Breast epithelium (tissue), 3 donors: ENCODE measurements at regions not wholly inside any gene's neighbourhood (a gene's known extent, or its start where the extent isn't known, plus 50 kb on each side); places are given as distances from the start of the nearest gene placed in this dataset.

Experiments
- CTCF ChIP-seq, 3 donors: fragments of 450-650 bp; IDR thresholded peaks; one replicate each; pipeline ENCODE4 v1.5.1; 2016 to 2017; ENCODE audit warnings: antibody characterized with exemption in 3 of 3, mild to moderate bottlenecking in 3 of 3, moderate library complexity in 3 of 3
- POLR2A ChIP-seq: fragments of 450-650 bp; IDR thresholded peaks from one replicate; pipeline ENCODE4 v1.6.1; 2016; ENCODE audit warnings: antibody characterized with exemption, mild to moderate bottlenecking, moderate library complexity

DNA sequence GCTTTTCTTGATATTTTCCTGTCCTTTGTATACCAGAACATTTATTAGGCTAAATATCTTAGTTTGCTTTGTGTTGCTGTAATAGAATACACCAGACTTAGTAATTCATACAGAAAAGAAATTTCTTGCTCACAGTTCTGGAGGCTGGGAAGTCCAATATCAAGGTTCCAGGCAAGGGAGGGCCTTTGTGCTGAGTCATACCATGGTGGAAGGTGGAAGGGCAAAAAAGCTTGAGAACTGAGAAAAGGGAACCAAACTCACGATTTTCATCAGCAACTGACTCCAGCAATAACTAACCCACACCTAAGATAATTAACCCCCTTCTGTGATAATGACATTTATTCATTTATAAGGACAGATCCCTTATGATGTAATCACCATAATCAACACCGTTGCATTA lies 496.9 kb upstream of the SUCLG2 start:
- TF ChIP-seq POLR2A (no peak), CTCF (IDR thresholded peaks at IDR 0.05) (no peak)
